Common myeloid progenitor, CD34-positive (primary cell): ENCODE measurements at regions not wholly inside any gene's neighbourhood (a gene's known extent, or its start where the extent isn't known, plus 50 kb on each side); places are given as distances from the start of the nearest gene placed in this dataset.

Source experiments
- CTCF ChIA-PET: fragments of 350-600 bp; sonication (Branson Sonifier 250); formaldehyde crosslinking; loops from one replicate; lab custom pipeline; 2021; ENCODE audit warnings: antibody characterized with exemption; lab: Charles Lee
- POLR2A ChIA-PET: fragments of 350-600 bp; sonication (Branson Sonifier 250); formaldehyde crosslinking; loops from one replicate; lab custom pipeline; 2021; ENCODE audit warnings: antibody characterized with exemption; lab: Charles Lee
- DNase-seq, 3 donors: peaks; one replicate each; pipeline versions ENCODE4 v3.0.0 to v3.0.0-alpha.2; 2013
- H3K27ac ChIP-seq, 2 experiments: 1 replicate in 1 of 2; 2 replicates in 1 of 2; pipeline ENCODE4 v1.7.0; 2013; ENCODE audit warnings: inconsistent platforms in 2 of 2, low read length in 2 of 2, mild to moderate bottlenecking in 2 of 2, low read depth in 1 of 2, moderate library complexity in 1 of 2; ENCODE audit not compliant: severe bottlenecking in 2 of 2, insufficient read depth in 1 of 2, poor library complexity in 1 of 2
- H3K27me3 ChIP-seq, 5 experiments: replicated peaks in 2 of 5; 1 replicate in 3 of 5; 2 replicates in 2 of 5; pipeline versions ENCODE4 v1.6.1 to v1.7.0; 2013; ENCODE audit warnings: low read length in 4 of 5, mild to moderate bottlenecking in 2 of 5, moderate library complexity in 2 of 5, inconsistent platforms in 1 of 5; ENCODE audit not compliant: insufficient read depth in 5 of 5, control insufficient read depth in 4 of 5
- H3K36me3 ChIP-seq, 4 experiments: 1 replicate in 2 of 4; 2 replicates in 2 of 4; pipeline versions ENCODE4 v1.6.1 to v1.7.0; 2013; ENCODE audit warnings: low read length in 3 of 4, control low read depth in 1 of 4, mild to moderate bottlenecking in 1 of 4; ENCODE audit not compliant: control insufficient read depth in 4 of 4, insufficient read depth in 4 of 4
- H3K4me1 ChIP-seq, 4 experiments: 1 replicate in 3 of 4; 2 replicates in 1 of 4; pipeline versions ENCODE4 v1.6.1 to v1.7.1; 2013; ENCODE audit warnings: low read length in 3 of 4, mild to moderate bottlenecking in 3 of 4, control low read depth in 1 of 4, inconsistent platforms in 1 of 4, moderate library complexity in 1 of 4; ENCODE audit not compliant: control insufficient read depth in 4 of 4, insufficient read depth in 4 of 4; ENCODE audit errors: control extremely low read depth in 1 of 4
- H3K4me3 ChIP-seq, 7 experiments: 1 replicate in 4 of 7; 2 replicates in 3 of 7; pipeline versions ENCODE4 v1.5.1 to v1.7.0; 2013; ENCODE audit warnings: mild to moderate bottlenecking in 7 of 7, low read length in 6 of 7, moderate library complexity in 6 of 7, inconsistent platforms in 2 of 7, low read depth in 2 of 7, control low read depth in 1 of 7; ENCODE audit not compliant: insufficient read depth in 4 of 7, control insufficient read depth in 1 of 7; ENCODE audit errors: extremely low read depth in 1 of 7
- H3K9me3 ChIP-seq, 5 experiments: 1 replicate in 4 of 5; 2 replicates in 1 of 5; pipeline versions ENCODE4 v1.6.1 to v1.7.1; 2013; ENCODE audit warnings: low read length in 4 of 5, mild to moderate bottlenecking in 2 of 5, inconsistent platforms in 1 of 5, low read depth in 1 of 5, moderate library complexity in 1 of 5; ENCODE audit not compliant: control insufficient read depth in 4 of 5, insufficient read depth in 2 of 5; ENCODE audit errors: control extremely low read depth in 1 of 5
- WGBS: methylation state at CpG from one replicate; pipeline ENCODE4 v1.1.5; 2013; ENCODE audit not compliant: insufficient coverage; 5-methylcytosine and 5-hydroxymethylcytosine counted together

DNA sequence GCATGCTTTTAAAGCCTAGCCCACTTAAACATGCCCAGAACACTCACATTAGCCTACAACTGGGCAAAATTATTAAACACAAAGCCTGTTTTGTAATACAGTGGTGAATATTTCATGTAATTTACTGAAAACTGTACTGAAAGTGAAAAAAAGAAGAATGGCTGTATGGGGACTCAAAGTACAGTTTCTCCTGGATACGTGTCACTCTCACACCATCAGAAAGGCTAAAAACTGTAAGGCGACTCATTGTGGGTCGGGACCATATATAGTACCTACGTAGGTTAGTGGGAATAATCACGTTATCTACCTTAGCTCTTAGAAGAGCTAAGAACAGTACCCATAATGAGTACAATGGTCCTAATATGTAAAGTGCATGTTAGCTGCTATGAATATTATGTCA is 80.2 kb upstream of the SPATA12 start:
- Histone ChIP-seq H3K36me3 (no peaks in the 10 kb centered on the region), H3K9me3 (no peaks in the 10 kb centered on the region), H3K4me3 (no peak overlapping the region), H3K27me3 (no peaks in the 10 kb centered on the region), H3K4me1 (peaks cover 0 to 22% (median 9%) of the 10 kb centered on the region in 4 experiments), H3K27ac (no peak overlapping the region)
- WGBS = 100% methylated on average over 2 of the region's 5 CpGs
- ChIA-PET CTCF (interaction anchor here (1.1 to 3.5 kb wide), 5 partner anchors 8 to 272 kb away, joined by 3 to 21 read pairs (median 6); no protein-coding TSS in a partner anchor), POLR2A (no interaction called here)
- no peak for DNase-seq

GRCh38 chr3:56979791-56980190 is 80.7 kb upstream of the SPATA12 start:
- no peaks in the 10 kb centered on the region for H3K36me3 ChIP-seq
- no peak overlapping the region for H3K4me3 ChIP-seq
- ChIA-PET CTCF (interaction anchor here (3.5 kb wide), 1 partner anchor 10 kb away, joined by 21 read pairs; no protein-coding TSS in a partner anchor), POLR2A (no interaction called here)
- H3K4me1 ChIP-seq = peaks cover 0 to 20% (median 9%) of the 10 kb centered on the region in 4 experiments
- WGBS = 100% methylated on average over 1 of the region's 6 CpGs
- H3K27ac ChIP-seq = no peak overlapping the region
- H3K27me3 ChIP-seq = no peaks in the 10 kb centered on the region
- no peak for DNase-seq
- no peaks in the 10 kb centered on the region for H3K9me3 ChIP-seq

DNA sequence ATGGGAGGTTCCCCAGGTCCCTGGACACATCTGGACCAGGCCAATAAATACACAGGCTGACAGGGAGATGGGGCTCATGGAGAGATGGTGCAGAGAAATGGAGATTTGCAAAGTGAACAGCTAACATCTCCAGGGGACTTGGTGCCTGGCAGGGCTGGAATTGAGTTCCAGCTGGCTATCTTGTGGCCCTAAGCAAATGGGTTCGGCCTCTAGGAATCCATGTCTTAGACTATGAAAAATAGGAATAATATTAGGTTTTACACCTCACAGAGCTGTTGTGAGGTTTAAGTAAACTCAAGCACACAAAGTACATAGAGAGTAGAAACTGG is 82.9 kb upstream of the SPATA12 start:
- ChIA-PET POLR2A (no interaction called here), CTCF (interaction anchor here (1.0 kb wide), 1 partner anchor 11 kb away, joined by 3 read pairs; no protein-coding TSS in a partner anchor)
- no peak overlapping the region for H3K27ac ChIP-seq
- no peaks in the 10 kb centered on the region for H3K27me3 ChIP-seq
- H3K36me3 ChIP-seq = no peaks in the 10 kb centered on the region
- peaks cover 0 to 20% (median 9%) of the 10 kb centered on the region in 4 experiments for H3K4me1 ChIP-seq
- H3K4me3 ChIP-seq = no peak overlapping the region
- no peak for DNase-seq
- no CpG with 5 or more reads among the region's 1 CpG for WGBS
- H3K9me3 ChIP-seq = no peaks in the 10 kb centered on the region

GRCh38 chr3:56976651-56977560 is 83.6 kb upstream of the SPATA12 start:
- Histone ChIP-seq H3K4me3 (no peak overlapping the region), H3K4me1 (peaks cover 0 to 20% (median 9%) of the 10 kb centered on the region in 4 experiments), H3K9me3 (no peaks in the 10 kb centered on the region), H3K36me3 (no peaks in the 10 kb centered on the region), H3K27me3 (no peaks in the 10 kb centered on the region), H3K27ac (no peak overlapping the region)
- WGBS = 93% methylated on average over 3 of the region's 9 CpGs
- CTCF ChIA-PET = interaction anchor here (1.0 kb wide), 1 partner anchor 12 kb away, joined by 3 read pairs; no protein-coding TSS in a partner anchor
- DNase-seq = no peak
- POLR2A ChIA-PET = interaction anchor here (0.6 kb wide), 1 partner anchor 222 kb away, joined by 3 read pairs; no protein-coding TSS in a partner anchor

DNA sequence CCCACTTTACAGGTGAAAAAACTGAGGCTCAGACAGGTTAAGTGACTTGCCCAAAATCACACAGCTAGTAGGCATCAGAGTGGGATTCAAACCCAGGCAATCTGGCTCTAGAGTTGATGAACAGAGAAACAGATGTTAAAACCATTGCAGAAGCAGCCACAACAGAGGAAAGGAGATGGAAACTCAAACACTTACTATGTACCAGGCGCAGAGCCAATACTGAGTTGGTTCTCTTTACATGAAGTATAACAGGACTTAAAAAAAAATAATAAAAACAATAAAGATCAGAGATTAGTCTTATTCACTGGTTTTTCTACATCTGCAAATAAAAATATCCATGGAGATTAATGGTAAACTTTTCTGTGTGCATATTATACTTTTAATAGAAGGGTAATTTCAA is 84.9 kb upstream of the SPATA12 start:
- H3K4me1 ChIP-seq = peaks cover 2 to 16% (median 2%) of the 10 kb centered on the region in 4 experiments
- POLR2A ChIA-PET = no interaction called here
- no peaks in the 10 kb centered on the region for H3K36me3 ChIP-seq
- DNase-seq = no peak
- H3K27me3 ChIP-seq = no peaks in the 10 kb centered on the region
- no peak overlapping the region for H3K4me3 ChIP-seq
- CTCF ChIA-PET = no interaction called here
- WGBS = no CpG with 5 or more reads among the region's 1 CpG
- H3K9me3 ChIP-seq = no peaks in the 10 kb centered on the region
- H3K27ac ChIP-seq = no peak overlapping the region

GRCh38 chr3:56974247-56974930 is 86.1 kb upstream of the SPATA12 start:
- peaks cover 2 to 17% (median 5%) of the 10 kb centered on the region in 4 experiments for H3K4me1 ChIP-seq
- no peak for DNase-seq
- H3K4me3 ChIP-seq = no peak overlapping the region
- CTCF ChIA-PET = no interaction called here
- no peaks in the 10 kb centered on the region for H3K27me3 ChIP-seq
- H3K9me3 ChIP-seq = no peaks in the 10 kb centered on the region
- H3K27ac ChIP-seq = no peak overlapping the region
- WGBS = 94% methylated on average over 7 of the region's 9 CpGs
- no peaks in the 10 kb centered on the region for H3K36me3 ChIP-seq
- POLR2A ChIA-PET = no interaction called here
